ENCODE measurements at regions not wholly inside any gene's neighbourhood (a gene's known extent, or its start where the extent isn't known, plus 50 kb on each side); places are given as distances from the start of the nearest gene placed in this dataset.

GRCh38 chr18:73939391-73939790 is 208.2 kb downstream of the FBXO15 start:
- TF ChIP-seq POLR2A (IDR thresholded peaks at IDR 0.05; ENCODE audit: borderline replicate concordance, extremely low read depth, insufficient read depth, insufficient read length) (no peak), TCF7L2 (IDR thresholded peaks at IDR 0.05; ENCODE audit: borderline replicate concordance, extremely low read depth, insufficient read depth, insufficient read length) (no peak), FOSL1 (IDR thresholded peaks at IDR 0.05; ENCODE audit: low read depth) (no peak), MAX (IDR thresholded peaks at IDR 0.05) (no peak), SP1 (IDR thresholded peaks at IDR 0.05; ENCODE audit: low read depth) (no peak), POLR2AphosphoS5 (IDR thresholded peaks at IDR 0.05; ENCODE audit: low read depth, low read length) (no peak)
- TF ChIP-seq, protein P1, sequence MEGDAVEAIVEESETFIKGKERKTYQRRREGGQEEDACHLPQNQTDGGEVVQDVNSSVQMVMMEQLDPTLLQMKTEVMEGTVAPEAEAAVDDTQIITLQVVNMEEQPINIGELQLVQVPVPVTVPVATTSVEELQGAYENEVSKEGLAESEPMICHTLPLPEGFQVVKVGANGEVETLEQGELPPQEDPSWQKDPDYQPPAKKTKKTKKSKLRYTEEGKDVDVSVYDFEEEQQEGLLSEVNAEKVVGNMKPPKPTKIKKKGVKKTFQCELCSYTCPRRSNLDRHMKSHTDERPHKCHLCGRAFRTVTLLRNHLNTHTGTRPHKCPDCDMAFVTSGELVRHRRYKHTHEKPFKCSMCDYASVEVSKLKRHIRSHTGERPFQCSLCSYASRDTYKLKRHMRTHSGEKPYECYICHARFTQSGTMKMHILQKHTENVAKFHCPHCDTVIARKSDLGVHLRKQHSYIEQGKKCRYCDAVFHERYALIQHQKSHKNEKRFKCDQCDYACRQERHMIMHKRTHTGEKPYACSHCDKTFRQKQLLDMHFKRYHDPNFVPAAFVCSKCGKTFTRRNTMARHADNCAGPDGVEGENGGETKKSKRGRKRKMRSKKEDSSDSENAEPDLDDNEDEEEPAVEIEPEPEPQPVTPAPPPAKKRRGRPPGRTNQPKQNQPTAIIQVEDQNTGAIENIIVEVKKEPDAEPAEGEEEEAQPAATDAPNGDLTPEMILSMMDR (IDR thresholded peaks at IDR 0.05 in 2 of 3, conservative IDR thresholded peaks at IDR 0.05 in 1 of 3; ENCODE audit: borderline replicate concordance in 1 of 3, insufficient read depth in 1 of 3, low read depth in 2 of 3, low read length in 2 of 3) = no peak
- TF ChIP-seq, protein P2, sequence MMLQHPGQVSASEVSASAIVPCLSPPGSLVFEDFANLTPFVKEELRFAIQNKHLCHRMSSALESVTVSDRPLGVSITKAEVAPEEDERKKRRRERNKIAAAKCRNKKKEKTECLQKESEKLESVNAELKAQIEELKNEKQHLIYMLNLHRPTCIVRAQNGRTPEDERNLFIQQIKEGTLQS (IDR thresholded peaks at IDR 0.05) = no peak
